HEK293 (cell line): ENCODE measurements at regions not wholly inside any gene's neighbourhood (a gene's known extent, or its start where the extent isn't known, plus 50 kb on each side); places are given as distances from the start of the nearest gene placed in this dataset.

ENCODE experiments used
- CTCF ChIP-seq: fragments of 450-650 bp; formaldehyde crosslinking; IDR thresholded peaks from 2 replicates; pipeline ENCODE4 v1.5.1; 2016; ENCODE audit warnings: missing biosample characterization, missing genetic modification characterization
- PATZ1 ChIP-seq: fragments of 450-650 bp; formaldehyde crosslinking; IDR thresholded peaks from 2 replicates; pipeline ENCODE4 v1.5.1; 2016; ENCODE audit warnings: missing biosample characterization, missing genetic modification characterization
- PRDM1 ChIP-seq: fragments of 450-650 bp; formaldehyde crosslinking; IDR thresholded peaks from 2 replicates; pipeline ENCODE4; 2016; ENCODE audit warnings: missing biosample characterization, missing genetic modification characterization
- SCRT2 ChIP-seq: fragments of 450-650 bp; formaldehyde crosslinking; IDR thresholded peaks from 2 replicates; pipeline ENCODE4 v1.5.1; 2016; ENCODE audit warnings: missing biosample characterization, missing genetic modification characterization
- SETDB1 ChIP-seq: IDR thresholded peaks from one replicate; pipeline ENCODE4 v1.6.1; 2017; ENCODE audit warnings: mild to moderate bottlenecking, low read length, moderate library complexity, mixed read lengths; ENCODE audit not compliant: insufficient read length
- ZBTB11 ChIP-seq: fragments of 450-650 bp; formaldehyde crosslinking; conservative IDR thresholded peaks from 2 replicates; pipeline ENCODE4 v1.5.1; 2016; ENCODE audit warnings: low read depth, missing biosample characterization, missing genetic modification characterization
- ZBTB26 ChIP-seq: fragments of 450-650 bp; formaldehyde crosslinking; optimal IDR thresholded peaks from 2 replicates; pipeline ENCODE3; 2016; ENCODE audit warnings: missing biosample characterization, mild to moderate bottlenecking, missing genetic modification characterization
- ZNF211 ChIP-seq: fragments of 450-650 bp; formaldehyde crosslinking; IDR thresholded peaks from 2 replicates; pipeline ENCODE4 v1.5.1; 2016; ENCODE audit warnings: low read depth, missing biosample characterization, missing genetic modification characterization
- ZNF239 ChIP-seq: fragments of 450-650 bp; formaldehyde crosslinking; IDR thresholded peaks from 2 replicates; pipeline ENCODE4 v1.5.1; 2016; ENCODE audit warnings: missing biosample characterization, missing genetic modification characterization
- ZNF24 ChIP-seq: fragments of 450-650 bp; formaldehyde crosslinking; IDR thresholded peaks from 2 replicates; pipeline ENCODE4 v1.5.1; 2016; ENCODE audit warnings: missing biosample characterization, missing genetic modification characterization
- ZNF391 ChIP-seq: fragments of 450-650 bp; formaldehyde crosslinking; IDR thresholded peaks from 2 replicates; pipeline ENCODE4 v1.5.1; 2016; ENCODE audit warnings: low read depth, missing biosample characterization, missing genetic modification characterization, borderline replicate concordance
- ZNF513 ChIP-seq: fragments of 450-650 bp; IDR thresholded peaks from 2 replicates; pipeline ENCODE4 v1.5.1; 2018; ENCODE audit warnings: missing biosample characterization, missing genetic modification characterization
- ZSCAN4 ChIP-seq: fragments of 450-650 bp; formaldehyde crosslinking; IDR thresholded peaks from 2 replicates; pipeline ENCODE4 v1.5.1; 2017; ENCODE audit warnings: missing biosample characterization, missing genetic modification characterization

GRCh38 chr5:89342106-89342876 is 459.3 kb upstream of the MEF2C start:
- no peak for TF ChIP-seq CTCF (tag by site-specific recombination)
- TF ChIP-seq ZNF24, result no peak
- no peak for TF ChIP-seq PATZ1 (tag by site-specific recombination)
- TF ChIP-seq SETDB1, result no peak
- TF ChIP-seq ZNF239 (tag by site-specific recombination), result no peak
- TF ChIP-seq ZBTB26, result no peak
- no peak for TF ChIP-seq SCRT2 (tag by site-specific recombination)
- TF ChIP-seq ZNF391 (tag by site-specific recombination), result no peak
- TF ChIP-seq ZBTB11 (tag by site-specific recombination), result no peak
- no peak for TF ChIP-seq PRDM1 (tag by site-specific recombination)
- TF ChIP-seq ZNF513, result no peak
- TF ChIP-seq ZNF211 (tag by site-specific recombination), result no peak
- no peak for TF ChIP-seq ZSCAN4
